Smooth muscle cell (in vitro differentiated cells): ENCODE measurements at regions not wholly inside any gene's neighbourhood (a gene's known extent, or its start where the extent isn't known, plus 50 kb on each side); places are given as distances from the start of the nearest gene placed in this dataset.

Experiments used
- DNase-seq: peaks from one replicate; lab custom pipeline; 2025; ENCODE audit not compliant: unreplicated experiment; lab: John Stamatoyannopoulos, UW
- H2AFZ ChIP-seq: fragments of 200-600 bp; sonication (generic); 2 replicates; pipeline ENCODE4 v1.6.0; 2016; ENCODE audit warnings: antibody characterized with exemption, low read depth, mild to moderate bottlenecking
- H3F3A ChIP-seq: fragments of 200-600 bp; sonication (generic); 2 replicates; pipeline ENCODE4 v1.6.0; 2017; ENCODE audit warnings: antibody characterized with exemption, low read depth
- H3K27ac ChIP-seq: fragments of 200-600 bp; sonication (generic); 2 replicates; pipeline ENCODE4 v1.5.1; 2016; ENCODE audit warnings: low read depth, mild to moderate bottlenecking
- H3K27me3 ChIP-seq: fragments of 200-600 bp; sonication (generic); 2 replicates; pipeline ENCODE4 v1.6.1; 2016; ENCODE audit warnings: low read depth, mild to moderate bottlenecking
- H3K36me3 ChIP-seq: fragments of 200-600 bp; sonication (generic); 2 replicates; pipeline ENCODE4 v1.5.1; 2016; ENCODE audit warnings: low read depth
- H3K4me1 ChIP-seq: fragments of 200-600 bp; sonication (generic); 2 replicates; pipeline ENCODE4 v1.5.1; 2016; ENCODE audit warnings: low read depth
- H3K4me2 ChIP-seq: fragments of 200-600 bp; sonication (generic); 2 replicates; pipeline ENCODE4 v1.6.0; 2016; ENCODE audit warnings: mild to moderate bottlenecking
- H3K4me3 ChIP-seq: fragments of 200-600 bp; sonication (generic); 2 replicates; pipeline ENCODE4 v1.5.1; 2016; ENCODE audit warnings: mild to moderate bottlenecking
- H3K79me2 ChIP-seq: fragments of 200-600 bp; sonication (generic); 2 replicates; pipeline ENCODE4 v1.6.0; 2016; ENCODE audit warnings: low read depth, mild to moderate bottlenecking
- H3K9ac ChIP-seq: fragments of 200-600 bp; sonication (generic); 2 replicates; pipeline ENCODE4 v1.6.0; 2016; ENCODE audit warnings: low read depth
- H3K9me3 ChIP-seq: fragments of 200-600 bp; sonication (generic); replicated peaks from 2 replicates; pipeline ENCODE4 v1.5.1; 2016; ENCODE audit warnings: low read depth
- H4K20me1 ChIP-seq: fragments of 200-600 bp; sonication (generic); 2 replicates; pipeline ENCODE4 v1.6.0; 2016; ENCODE audit warnings: low read depth
- WGBS: methylation state at CpG from one replicate; pipeline ENCODE4 v1.1.7; 2016; ENCODE audit warnings: low lambda C conversion rate; 5-methylcytosine and 5-hydroxymethylcytosine counted together
- TF ChIP-seq, protein P1 (sequence below): fragments of 200-600 bp; sonication (generic); IDR thresholded peaks from 2 replicates; pipeline ENCODE4 v1.5.1; 2017; ENCODE audit warnings: borderline replicate concordance, mild to moderate bottlenecking, antibody characterized with exemption; ENCODE audit not compliant: insufficient read depth, poor library complexity, severe bottlenecking

- no peak for DNase-seq
- Histone ChIP-seq H3K9me3 (no peaks in the 10 kb centered on the region), H3K9ac (no peak overlapping the region), H3F3A (peaks cover 25% of the 10 kb centered on the region), H3K79me2 (no peaks in the 10 kb centered on the region), H4K20me1 (no peaks in the 10 kb centered on the region), H3K4me2 (peak overlapping the region; percentile 58), H3K36me3 (no peaks in the 10 kb centered on the region), H3K4me3 (no peak overlapping the region), H2AFZ (peak overlapping the region; percentile 44), H3K27me3 (no peaks in the 10 kb centered on the region), H3K4me1 (peaks cover 32% of the 10 kb centered on the region), H3K27ac (peak overlapping the region; percentile 55)
- TF ChIP-seq, protein P1, sequence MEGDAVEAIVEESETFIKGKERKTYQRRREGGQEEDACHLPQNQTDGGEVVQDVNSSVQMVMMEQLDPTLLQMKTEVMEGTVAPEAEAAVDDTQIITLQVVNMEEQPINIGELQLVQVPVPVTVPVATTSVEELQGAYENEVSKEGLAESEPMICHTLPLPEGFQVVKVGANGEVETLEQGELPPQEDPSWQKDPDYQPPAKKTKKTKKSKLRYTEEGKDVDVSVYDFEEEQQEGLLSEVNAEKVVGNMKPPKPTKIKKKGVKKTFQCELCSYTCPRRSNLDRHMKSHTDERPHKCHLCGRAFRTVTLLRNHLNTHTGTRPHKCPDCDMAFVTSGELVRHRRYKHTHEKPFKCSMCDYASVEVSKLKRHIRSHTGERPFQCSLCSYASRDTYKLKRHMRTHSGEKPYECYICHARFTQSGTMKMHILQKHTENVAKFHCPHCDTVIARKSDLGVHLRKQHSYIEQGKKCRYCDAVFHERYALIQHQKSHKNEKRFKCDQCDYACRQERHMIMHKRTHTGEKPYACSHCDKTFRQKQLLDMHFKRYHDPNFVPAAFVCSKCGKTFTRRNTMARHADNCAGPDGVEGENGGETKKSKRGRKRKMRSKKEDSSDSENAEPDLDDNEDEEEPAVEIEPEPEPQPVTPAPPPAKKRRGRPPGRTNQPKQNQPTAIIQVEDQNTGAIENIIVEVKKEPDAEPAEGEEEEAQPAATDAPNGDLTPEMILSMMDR: no peak
- WGBS: 61% methylated on average over 12 of the region's 12 CpGs
Measured at GRCh38 chr3:193826159-193826795, 233.3 kb downstream of the OPA1 start.

- no peak overlapping the region for H3K4me2 ChIP-seq
- 40% methylated on average over 7 of the region's 7 CpGs for WGBS
Measured at GRCh38 chr3:193827040-193827669, 234.1 kb downstream of the OPA1 start.

GRCh38 chr3:193827871-193828270 is 234.9 kb downstream of the OPA1 start:
- H3K9me3 ChIP-seq: no peaks in the 10 kb centered on the region
- no peaks in the 10 kb centered on the region for H3K79me2 ChIP-seq
- H4K20me1 ChIP-seq: no peaks in the 10 kb centered on the region
- peaks cover 25% of the 10 kb centered on the region for H3K4me1 ChIP-seq
- H2AFZ ChIP-seq: no peak overlapping the region
- TF ChIP-seq, protein P1: no peak
- no peak overlapping the region for H3K9ac ChIP-seq
- no peaks in the 10 kb centered on the region for H3K27me3 ChIP-seq
- H3K27ac ChIP-seq: peak overlapping the region; percentile 55
- WGBS: 67% methylated on average over 2 of the region's 2 CpGs
- H3F3A ChIP-seq: peaks cover 21% of the 10 kb centered on the region
- no peak for DNase-seq
- no peak overlapping the region for H3K4me2 ChIP-seq
- no peaks in the 10 kb centered on the region for H3K36me3 ChIP-seq
- no peak overlapping the region for H3K4me3 ChIP-seq

More at GRCh38 chr3:193827040-193827669, 234.1 kb downstream of the OPA1 start:
- Histone ChIP-seq H3K4me1 (peaks cover 32% of the 10 kb centered on the region), H3K27ac (peak overlapping the region; percentile 55), H3F3A (peaks cover 25% of the 10 kb centered on the region), H3K79me2 (no peaks in the 10 kb centered on the region), H3K27me3 (no peaks in the 10 kb centered on the region), H3K9me3 (no peaks in the 10 kb centered on the region), H3K36me3 (no peaks in the 10 kb centered on the region), H3K9ac (no peak overlapping the region), H4K20me1 (no peaks in the 10 kb centered on the region), H2AFZ (no peak overlapping the region), H3K4me3 (no peak overlapping the region)
- DNase-seq: no peak
- TF ChIP-seq, protein P1: no peak
